BJ (cell line): ENCODE measurements at regions not wholly inside any gene's neighbourhood (a gene's known extent, or its start where the extent isn't known, plus 50 kb on each side); places are given as distances from the start of the nearest gene placed in this dataset.
"Not testable (repeated sequence)": the region's sequence is repeated elsewhere in the genome, so short reads cannot be mapped to it uniquely, and the experiment has no call there.

ENCODE experiments used
- CTCF ChIA-PET: fragments of 350-600 bp; formaldehyde crosslinking; extraction: SDS; loops from one replicate; lab custom pipeline; 2021; ENCODE audit warnings: antibody characterized with exemption, inconsistent platforms; lab: Yijun Ruan, JAX
- POLR2A ChIA-PET: fragments of 300-600 bp; sonication (Branson Sonifier 250); formaldehyde crosslinking; extraction: SDS; loops from one replicate; lab custom pipeline; 2021; ENCODE audit warnings: antibody characterized with exemption; lab: Charles Lee
- DNase-seq: peaks from one replicate; pipeline ENCODE4 v3.0.0-alpha.2; 2011; ENCODE audit warnings: low read depth
- H3K27me3 ChIP-seq: 2 replicates; pipeline ENCODE4 v1.6.0; 2011; ENCODE audit warnings: low read length; ENCODE audit not compliant: control insufficient read depth, insufficient read depth
- H3K36me3 ChIP-seq: 2 replicates; pipeline ENCODE4 v1.5.1; 2011; ENCODE audit warnings: low read length; ENCODE audit not compliant: control insufficient read depth, insufficient read depth
- H3K4me3 ChIP-seq: 2 replicates; pipeline ENCODE4 v1.5.1; 2011; ENCODE audit warnings: low read depth, mild to moderate bottlenecking, control low read depth, low read length
- TF ChIP-seq, protein P1 (sequence below): IDR thresholded peaks from 2 replicates; pipeline ENCODE4 v1.5.1; 2011; ENCODE audit warnings: low read depth, mild to moderate bottlenecking, control low read depth, inconsistent platforms, low read length, moderate library complexity; ENCODE audit not compliant: insufficient read depth

DNA sequence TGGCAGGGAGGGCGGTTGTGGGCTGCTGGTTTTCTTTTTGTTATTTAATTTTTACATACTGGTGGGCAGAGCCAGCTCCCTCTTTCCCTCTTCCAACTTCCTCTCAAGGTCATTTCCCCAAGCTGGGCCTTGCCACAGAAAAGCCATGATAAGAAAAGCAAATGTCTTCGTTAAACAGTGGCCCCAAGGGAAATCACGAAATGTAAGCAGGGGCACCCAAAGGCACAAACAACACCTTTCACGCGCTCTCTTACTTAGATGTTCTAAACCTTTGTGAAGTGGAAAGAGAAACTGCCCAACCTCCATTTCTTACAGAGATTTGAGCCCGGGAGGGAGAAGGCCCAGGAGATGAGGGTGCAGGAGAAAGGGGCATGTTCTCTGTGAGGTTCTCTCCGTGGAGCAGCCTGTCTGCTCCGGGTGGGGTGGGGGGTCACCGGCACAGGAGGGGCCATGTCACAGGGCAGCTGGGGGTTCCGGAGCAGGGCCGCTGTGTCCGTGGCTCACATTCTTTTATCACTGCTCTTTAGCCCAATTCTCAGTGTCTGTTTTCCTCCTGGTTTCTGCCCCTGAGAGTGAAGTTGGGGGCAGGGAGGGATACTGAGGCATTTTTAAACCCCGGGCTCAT, 190.7 kb upstream of the GATA6 start:
- no peak for DNase-seq
- CTCF ChIA-PET, result interaction anchor here (1.2 kb wide), 1 partner anchor 13 kb away, joined by 5 read pairs; no protein-coding TSS in a partner anchor
- H3K27me3 ChIP-seq, result peaks cover 3% of the 10 kb centered on the region; the same call in 1 of the 2 replicates
- POLR2A ChIA-PET, result no interaction called here
- no peaks in the 10 kb centered on the region for H3K36me3 ChIP-seq
- TF ChIP-seq, protein P1, sequence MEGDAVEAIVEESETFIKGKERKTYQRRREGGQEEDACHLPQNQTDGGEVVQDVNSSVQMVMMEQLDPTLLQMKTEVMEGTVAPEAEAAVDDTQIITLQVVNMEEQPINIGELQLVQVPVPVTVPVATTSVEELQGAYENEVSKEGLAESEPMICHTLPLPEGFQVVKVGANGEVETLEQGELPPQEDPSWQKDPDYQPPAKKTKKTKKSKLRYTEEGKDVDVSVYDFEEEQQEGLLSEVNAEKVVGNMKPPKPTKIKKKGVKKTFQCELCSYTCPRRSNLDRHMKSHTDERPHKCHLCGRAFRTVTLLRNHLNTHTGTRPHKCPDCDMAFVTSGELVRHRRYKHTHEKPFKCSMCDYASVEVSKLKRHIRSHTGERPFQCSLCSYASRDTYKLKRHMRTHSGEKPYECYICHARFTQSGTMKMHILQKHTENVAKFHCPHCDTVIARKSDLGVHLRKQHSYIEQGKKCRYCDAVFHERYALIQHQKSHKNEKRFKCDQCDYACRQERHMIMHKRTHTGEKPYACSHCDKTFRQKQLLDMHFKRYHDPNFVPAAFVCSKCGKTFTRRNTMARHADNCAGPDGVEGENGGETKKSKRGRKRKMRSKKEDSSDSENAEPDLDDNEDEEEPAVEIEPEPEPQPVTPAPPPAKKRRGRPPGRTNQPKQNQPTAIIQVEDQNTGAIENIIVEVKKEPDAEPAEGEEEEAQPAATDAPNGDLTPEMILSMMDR, result no peak
- no peak overlapping the region for H3K4me3 ChIP-seq

DNA sequence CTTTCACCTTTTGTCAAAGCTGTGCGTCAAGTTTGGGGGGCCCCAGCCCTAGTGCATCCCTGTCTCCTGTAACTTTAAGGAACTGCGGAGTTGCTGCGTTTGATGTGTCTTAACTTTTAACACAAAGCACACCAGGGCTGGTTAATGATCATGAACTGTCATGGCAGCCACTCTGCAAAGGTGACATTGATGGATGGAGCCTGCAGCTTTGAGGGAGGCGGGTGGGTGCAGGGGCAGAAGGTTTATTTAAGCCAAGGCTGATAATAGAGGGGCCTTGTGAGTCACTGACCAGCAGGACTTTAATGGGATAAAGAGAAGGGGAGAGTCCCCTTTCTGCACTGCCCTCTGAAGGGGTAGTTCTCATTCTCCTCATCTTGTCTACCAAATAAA, 190.2 kb upstream of the GATA6 start:
- TF ChIP-seq, protein P1, result no peak
- DNase-seq, result no peak
- Histone ChIP-seq H3K4me3 (no peak overlapping the region), H3K27me3 (peaks cover 3% of the 10 kb centered on the region; the same call in 1 of the 2 replicates), H3K36me3 (no peaks in the 10 kb centered on the region)
- CTCF ChIA-PET, result no interaction called here
- POLR2A ChIA-PET, result no interaction called here

DNA sequence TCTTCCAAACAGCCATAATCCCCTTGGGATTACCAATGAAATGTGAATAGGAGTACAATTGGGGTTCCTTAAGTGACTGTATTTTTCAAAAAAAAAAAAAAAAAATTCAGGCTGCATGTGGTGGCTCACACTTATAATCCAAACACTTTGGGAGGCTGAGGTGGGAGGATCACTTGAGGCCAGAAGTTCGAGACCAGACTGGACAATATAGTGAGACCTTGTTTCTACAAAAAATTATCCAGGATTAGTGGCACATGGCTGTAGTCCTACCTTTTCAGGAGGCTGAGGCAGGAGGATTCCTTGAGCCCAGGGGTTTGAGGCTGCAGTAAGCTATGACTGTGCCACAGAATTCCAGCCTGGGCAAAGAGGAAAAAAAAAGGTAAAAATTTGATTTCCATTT, 189.6 kb upstream of the GATA6 start:
- H3K4me3 ChIP-seq, result no peak overlapping the region
- H3K36me3 ChIP-seq, result no peaks in the 10 kb centered on the region
- TF ChIP-seq, protein P1, result no peak
- DNase-seq, result no peak
- peaks cover 3% of the 10 kb centered on the region; the same call in 1 of the 2 replicates for H3K27me3 ChIP-seq
- ChIA-PET CTCF (interaction anchor here (1.7 kb wide), 1 partner anchor 20 kb away, joined by 4 read pairs; no protein-coding TSS in a partner anchor), POLR2A (no interaction called here)

DNA sequence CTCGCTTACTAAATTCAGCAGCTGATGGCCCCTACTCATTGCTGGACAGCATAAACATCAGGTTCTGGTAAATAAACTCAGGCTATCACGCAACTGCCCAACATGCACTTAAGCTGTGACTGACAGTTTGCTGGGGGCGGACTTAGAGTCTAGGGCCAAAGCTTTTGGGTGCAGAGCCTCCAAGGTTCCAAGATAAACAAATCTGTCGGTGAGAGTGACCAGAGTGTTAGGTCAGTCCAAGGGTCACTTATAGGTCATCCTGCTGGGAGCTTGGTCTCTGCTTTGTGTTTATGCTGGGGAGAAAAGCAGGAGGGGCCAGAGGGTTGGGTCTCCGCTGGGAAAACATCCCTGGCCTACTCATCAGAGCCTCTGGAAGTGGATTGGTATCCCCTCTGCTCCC, 188.6 kb upstream of the GATA6 start:
- ChIA-PET POLR2A (no interaction called here), CTCF (interaction anchor here (1.0 to 1.7 kb wide), 2 partner anchors 17 to 19 kb away, joined by 4 to 7 read pairs; no protein-coding TSS in a partner anchor)
- no peak overlapping the region for H3K4me3 ChIP-seq
- TF ChIP-seq, protein P1, result no peak
- DNase-seq, result no peak
- no peaks in the 10 kb centered on the region for H3K36me3 ChIP-seq
- peaks cover 3% of the 10 kb centered on the region; the same call in 1 of the 2 replicates for H3K27me3 ChIP-seq

DNA sequence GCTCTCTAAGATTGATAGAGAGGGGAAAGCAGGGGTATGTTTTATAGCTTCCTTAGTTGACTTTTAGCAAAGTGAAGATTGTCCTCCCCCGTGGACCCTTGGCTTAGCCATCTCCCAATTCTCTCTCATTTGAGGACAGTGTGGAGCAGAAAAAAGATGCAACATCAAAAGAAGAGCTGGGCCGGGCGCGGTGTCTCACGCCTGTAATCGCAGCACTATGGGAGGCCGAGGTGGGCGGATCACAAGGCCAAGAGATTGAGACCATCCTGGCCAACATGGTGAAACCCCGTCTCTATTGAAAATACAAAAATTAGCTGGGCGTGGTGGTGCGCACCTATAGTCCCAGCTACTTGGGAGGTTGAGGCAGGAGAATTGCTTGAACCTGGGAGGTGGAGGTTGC, 187.9 kb upstream of the GATA6 start:
- H3K36me3 ChIP-seq, H3K4me3 ChIP-seq, H3K27me3 ChIP-seq, POLR2A ChIA-PET, DNase-seq: not testable (repeated sequence)
- CTCF ChIA-PET, result interaction anchor here (2.0 kb wide), 1 partner anchor 16 kb away, joined by 11 read pairs; no protein-coding TSS in a partner anchor
